ENCODE measurements at regions not wholly inside any gene's neighbourhood (a gene's known extent, or its start where the extent isn't known, plus 50 kb on each side); places are given as distances from the start of the nearest gene placed in this dataset.

- Histone ChIP-seq H2AK5ac (ENCODE audit: low read depth, low read length) (no peak overlapping the region), H3K23ac (ENCODE audit: insufficient read length) (no peak overlapping the region), H3K4me2 (ENCODE audit: insufficient read depth in 1 of 2, low read depth in 2 of 2, low read length in 2 of 2) (no peak overlapping the region), H3K9ac (replicated peaks in 1 of 4; ENCODE audit: extremely low read depth in 1 of 4, low read depth in 3 of 4, low read length in 3 of 4) (no peak overlapping the region), H3K4me1 (replicated peaks in 1 of 4; ENCODE audit: control insufficient read depth in 3 of 4, insufficient read depth in 4 of 4, low read length in 3 of 4) (peaks cover 0 to 5% (median under 1%) of the 10 kb centered on the region in 4 experiments; a peak in 2 of 7 replicates), H2BK15ac (ENCODE audit: low read length) (no peak overlapping the region), H3K27ac (ENCODE audit: low read depth, low read length) (no peak overlapping the region), H4K5ac (ENCODE audit: insufficient read length, low read depth, low read length) (no peak overlapping the region), H2BK120ac (replicated peaks; ENCODE audit: low read depth, low read length) (no peak overlapping the region), H3K9me3 (ENCODE audit: insufficient read depth in 2 of 2, low read depth in 1 of 2, low read length in 1 of 2) (no peaks in the 10 kb centered on the region), H2AFZ (ENCODE audit: low read length) (no peak overlapping the region), H3K14ac (ENCODE audit: insufficient read length) (no peak overlapping the region), H4K8ac (ENCODE audit: extremely low read depth, insufficient read depth, low read length) (no peak overlapping the region), H3K4me3 (ENCODE audit: extremely low read depth in 1 of 4, insufficient read depth in 2 of 4, low read depth in 3 of 4, low read length in 4 of 4) (no peak overlapping the region), H3K79me1 (ENCODE audit: low read depth, low read length) (no peaks in the 10 kb centered on the region), H3K56ac (replicated peaks; ENCODE audit: insufficient read length, low read depth, low read length) (no peak overlapping the region), H3K4ac (replicated peaks; ENCODE audit: insufficient read length, low read depth, low read length) (no peak overlapping the region), H2BK20ac (ENCODE audit: low read length) (no peak overlapping the region), H3K36me3 (ENCODE audit: control insufficient read depth in 2 of 4, insufficient read depth in 4 of 4, low read length in 3 of 4) (no peaks in the 10 kb centered on the region), H3K79me2 (ENCODE audit: control insufficient read depth in 1 of 2, insufficient read depth in 2 of 2, low read length in 2 of 2) (no peaks in the 10 kb centered on the region), H2BK5ac (ENCODE audit: low read depth, low read length) (no peak overlapping the region), H4K20me1 (replicated peaks in 1 of 2; ENCODE audit: control insufficient read depth in 1 of 2, insufficient read depth in 2 of 2, low read length in 2 of 2) (no peaks in the 10 kb centered on the region), H3K23me2 (ENCODE audit: low read depth, low read length) (no peaks in the 10 kb centered on the region), H4K91ac (replicated peaks; ENCODE audit: insufficient read length, low read length) (peak overlapping the region; percentile 14), H3K27me3 (replicated peaks in 1 of 4; ENCODE audit: control insufficient read depth in 3 of 4, extremely low read depth in 1 of 4, insufficient read depth in 3 of 4, low read length in 3 of 4) (no peaks in the 10 kb centered on the region), H3K18ac (ENCODE audit: extremely low read depth, low read length) (no peak overlapping the region), H2BK12ac (ENCODE audit: low read depth, low read length) (0 out of 2 replicates have a peak overlapping the region, but pooled peaks have one; percentile 50)
- CTCF ChIA-PET (ENCODE audit: partially characterized antibody) = interaction anchor here (0.6 to 1.0 kb wide), 3 partner anchors 13 to 295 kb away, joined by 3 read pairs; no protein-coding TSS in a partner anchor
- 92% methylated on average over 20 of the region's 20 CpGs; no CpG with 5 or more reads in 1 of the 2 experiments for WGBS, 2 experiments (ENCODE audit: extremely low coverage in 1 of 2, insufficient coverage in 1 of 2, insufficient read length in 1 of 2, insufficient replicate concordance in 2 of 2, low coverage in 1 of 2, low lambda C conversion rate in 2 of 2, missing lambda C conversion rate in 1 of 2)
- POLR2A ChIA-PET (ENCODE audit: partially characterized antibody) = no interaction called here
- DNase-seq (ENCODE audit: low read depth in 1 of 2, low spot score in 2 of 2) (no peak), FAIRE-seq (no peak)
- TF ChIP-seq GTF2F1 (IDR thresholded peaks at IDR 0.05; ENCODE audit: borderline replicate concordance, low read depth, low read length) = no peak
Observed at GRCh38 chr19:30089086-30089665, 147.1 kb downstream of the URI1 start.

All from H1 (cell line).